HepG2 (cell line): ENCODE measurements at regions not wholly inside any gene's neighbourhood (a gene's known extent, or its start where the extent isn't known, plus 50 kb on each side); places are given as distances from the start of the nearest gene placed in this dataset.

Source experiments
- ATAC-seq: fragments of 200-7000 bp; cut with Tn5 transposase; 3 replicates; pipeline ENCODE4 v1.9.1; 2020; ENCODE audit warnings: mild to moderate bottlenecking, moderate library complexity
- BruUV-seq: library from RNA; stranded (reverse); fragments of 400-500 nt; replicated peaks from 2 replicates; lab custom pipeline; 2021; lab: Mats Ljungman, UMichigan
- CTCF ChIA-PET: fragments of 300-600 bp; formaldehyde crosslinking; extraction: SDS; loops from one replicate; lab custom pipeline; 2021; ENCODE audit warnings: low total read pairs, inconsistent platforms, low intra/inter-chr PET ratio; lab: Yijun Ruan, JAX
- POLR2A ChIA-PET: fragments of 350-600 bp; sonication (Branson Sonifier 250); formaldehyde crosslinking; loops from one replicate; lab custom pipeline; 2020; ENCODE audit warnings: antibody characterized with exemption, inconsistent platforms; lab: Yijun Ruan, JAX
- DNase-seq: peaks from one replicate; pipeline ENCODE4 v3.0.0-alpha.2; 2015; ENCODE audit warnings: low spot score
- FAIRE-seq: peaks from 3 replicates; lab custom pipeline; 2011; peaks lifted over from hg19 to GRCh38; lab: Jason Lieb, UNC
- H2AFZ ChIP-seq: one replicate; pipeline ENCODE4 v1.6.1; 2011; ENCODE audit warnings: low read length, inconsistent platforms
- H3K27ac ChIP-seq: fragments of 300-600 bp; 3 replicates; pipeline ENCODE4 v1.8.0; 2011; ENCODE audit warnings: mixed run types, mild to moderate bottlenecking, mixed read lengths, low read length, inconsistent platforms; ENCODE audit not compliant: insufficient read depth; ENCODE audit errors: extremely low read length
- H3K27me3 ChIP-seq, 2 experiments: fragments of 200-600 bp in 1 of 2; 2 replicates in 1 of 2; 3 replicates in 1 of 2; pipeline versions ENCODE4 v1.6.0 to v1.8.0; 2011; ENCODE audit warnings: low read length in 2 of 2, mild to moderate bottlenecking in 2 of 2, moderate library complexity in 2 of 2, inconsistent platforms in 1 of 2; ENCODE audit not compliant: insufficient read depth in 2 of 2, control insufficient read depth in 1 of 2
- H3K36me3 ChIP-seq, 2 experiments: fragments of 200-600 bp in 1 of 2; replicated peaks in 1 of 2; 2 replicates in 1 of 2; 3 replicates in 1 of 2; pipeline versions ENCODE4 v1.5.1 to v1.8.0; 2011; ENCODE audit warnings: low read length in 2 of 2, inconsistent platforms in 1 of 2; ENCODE audit not compliant: insufficient read depth in 2 of 2, control insufficient read depth in 1 of 2
- H3K4me1 ChIP-seq: 2 replicates; pipeline ENCODE4 v1.5.1; 2012; ENCODE audit warnings: low read length, inconsistent platforms; ENCODE audit not compliant: insufficient read depth
- H3K4me2 ChIP-seq: 2 replicates; pipeline ENCODE4 v1.6.0; 2011; ENCODE audit warnings: low read depth, low read length, inconsistent platforms
- H3K4me3 ChIP-seq, 3 experiments: fragments of 200-600 bp in 1 of 3; sonication (generic), shearing (Covaris generic) in 1 of 3; replicated peaks in 1 of 3; 2 replicates each; pipeline ENCODE4 v1.5.1; 2011 to 2016; ENCODE audit warnings: low read length in 3 of 3, inconsistent platforms in 2 of 3, low read depth in 2 of 3, mild to moderate bottlenecking in 2 of 3, control low read depth in 1 of 3, mixed read lengths in 1 of 3; ENCODE audit not compliant: insufficient read depth in 1 of 3
- H3K79me2 ChIP-seq: one replicate; pipeline ENCODE4 v1.6.1; 2011; ENCODE audit warnings: low read length, inconsistent platforms; ENCODE audit not compliant: insufficient read depth
- H3K9ac ChIP-seq: 2 replicates; pipeline ENCODE4 v1.6.0; 2011; ENCODE audit warnings: mild to moderate bottlenecking, low read depth, low read length, inconsistent platforms; ENCODE audit not compliant: insufficient read depth
- H3K9me3 ChIP-seq: 2 replicates; pipeline ENCODE4 v1.5.1; 2012; ENCODE audit warnings: mild to moderate bottlenecking, low read length
- H4K20me1 ChIP-seq: 2 replicates; pipeline ENCODE4 v1.6.0; 2011; ENCODE audit warnings: inconsistent platforms, mild to moderate bottlenecking, low read length, moderate library complexity; ENCODE audit not compliant: insufficient read depth
- ADNP ChIP-seq: sonication (generic); formaldehyde crosslinking; IDR thresholded peaks from 2 replicates; pipeline ENCODE4 v1.4.0; 2020; ENCODE audit warnings: missing genetic modification reagents
- ATAD3A ChIP-seq: sonication (generic); formaldehyde crosslinking; IDR thresholded peaks from 2 replicates; pipeline ENCODE4 v1.4.0; 2020; ENCODE audit warnings: missing genetic modification reagents
- ISX ChIP-seq: sonication (generic); formaldehyde crosslinking; conservative IDR thresholded peaks from 2 replicates; pipeline ENCODE4 v1.5.0; 2020; ENCODE audit warnings: missing genetic modification reagents
- KDM5A ChIP-seq: fragments of 200-600 bp; sonication (generic); IDR thresholded peaks from 2 replicates; pipeline ENCODE4 v1.7.0; 2018; ENCODE audit warnings: antibody characterized with exemption, mild to moderate bottlenecking, low read length, borderline replicate concordance
- NR2C2 ChIP-seq: sonication (generic); formaldehyde crosslinking; IDR thresholded peaks from 2 replicates; pipeline ENCODE4 v1.4.0; 2020; ENCODE audit warnings: missing genetic modification reagents, mild to moderate bottlenecking, moderate library complexity, borderline replicate concordance
- SALL2 ChIP-seq: sonication (generic); formaldehyde crosslinking; IDR thresholded peaks from 2 replicates; pipeline ENCODE4 v1.8.1; 2023; ENCODE audit warnings: mild to moderate bottlenecking, missing genetic modification reagents, inconsistent platforms
- ZNF576 ChIP-seq: sonication (generic); formaldehyde crosslinking; IDR thresholded peaks from 2 replicates; pipeline ENCODE4 v1.4.0; 2020; ENCODE audit warnings: mild to moderate bottlenecking, missing genetic modification reagents
- ZNF674 ChIP-seq: sonication (generic); formaldehyde crosslinking; IDR thresholded peaks from 2 replicates; pipeline ENCODE4 v1.5.0; 2020; ENCODE audit warnings: low read depth, mild to moderate bottlenecking, missing genetic modification reagents
- WGBS: methylation state at CpG from one replicate; pipeline ENCODE4 v1.1.6; 2017; ENCODE audit warnings: low lambda C conversion rate; 5-methylcytosine and 5-hydroxymethylcytosine counted together
- in situ Hi-C: cut with HindIII; loops from 2 replicates; pipeline ENCODE4 v1.10.0; 2017; ENCODE audit warnings: low pct_unique_long_range_greater_than_20kb; ENCODE audit not compliant: extremely low pct_ligation_motif_present
- intact Hi-C: fragments of 100-400 bp; cut with micrococcal nuclease; formaldehyde crosslinking; loops from one replicate; pipeline ENCODE4 v1.10.0; 2022; ENCODE audit not compliant: unreplicated experiment
- TF ChIP-seq, protein P1 (sequence below): sonication (generic); formaldehyde crosslinking; IDR thresholded peaks from 2 replicates; pipeline ENCODE4 v1.4.0; 2020; ENCODE audit warnings: mild to moderate bottlenecking, missing genetic modification reagents
- TF ChIP-seq, protein P2 (sequence below): sonication (generic); formaldehyde crosslinking; IDR thresholded peaks from 2 replicates; pipeline ENCODE4 v1.4.0; 2020; ENCODE audit warnings: missing genetic modification reagents, mild to moderate bottlenecking, borderline replicate concordance
- TF ChIP-seq, protein P3 (sequence below): sonication (generic); formaldehyde crosslinking; IDR thresholded peaks from 2 replicates; pipeline ENCODE4 v1.4.0; 2020; ENCODE audit warnings: mild to moderate bottlenecking, missing genetic modification reagents

- ChIA-PET POLR2A (no interaction called here), CTCF (no interaction called here)
- DNase-seq (no peak), FAIRE-seq (no peak), ATAC-seq (no peak)
- no peaks in the 10 kb centered on the region for H3K36me3 ChIP-seq
- H3K9ac ChIP-seq, result no peak overlapping the region
- no peak overlapping the region for H3K27ac ChIP-seq
- no peaks in the 10 kb centered on the region for H3K27me3 ChIP-seq
- no peak overlapping the region for H2AFZ ChIP-seq
- H3K4me3 ChIP-seq, result no peak overlapping the region
- no peak overlapping the region for H3K4me2 ChIP-seq
- in situ Hi-C loops, result no loop called here
- no peaks in the 10 kb centered on the region for H3K79me2 ChIP-seq
- BruUV-seq, result no TSS peak
- H3K9me3 ChIP-seq, result peaks cover 78% of the 10 kb centered on the region
- intact Hi-C loops, result no loop called here
- no peaks in the 10 kb centered on the region for H4K20me1 ChIP-seq
- WGBS, result 2% methylated on average over 5 of the region's 5 CpGs
- H3K4me1 ChIP-seq, result no peaks in the 10 kb centered on the region
- TF ChIP-seq, protein P1, sequence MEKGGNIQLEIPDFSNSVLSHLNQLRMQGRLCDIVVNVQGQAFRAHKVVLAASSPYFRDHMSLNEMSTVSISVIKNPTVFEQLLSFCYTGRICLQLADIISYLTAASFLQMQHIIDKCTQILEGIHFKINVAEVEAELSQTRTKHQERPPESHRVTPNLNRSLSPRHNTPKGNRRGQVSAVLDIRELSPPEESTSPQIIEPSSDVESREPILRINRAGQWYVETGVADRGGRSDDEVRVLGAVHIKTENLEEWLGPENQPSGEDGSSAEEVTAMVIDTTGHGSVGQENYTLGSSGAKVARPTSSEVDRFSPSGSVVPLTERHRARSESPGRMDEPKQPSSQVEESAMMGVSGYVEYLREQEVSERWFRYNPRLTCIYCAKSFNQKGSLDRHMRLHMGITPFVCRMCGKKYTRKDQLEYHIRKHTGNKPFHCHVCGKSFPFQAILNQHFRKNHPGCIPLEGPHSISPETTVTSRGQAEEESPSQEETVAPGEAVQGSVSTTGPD, result no peak
- TF ChIP-seq ATAD3A (CRISPR knock-in tag) (no peak), NR2C2 (CRISPR knock-in tag) (no peak), ZNF576 (CRISPR knock-in tag) (no peak), ZNF674 (CRISPR knock-in tag) (no peak), ISX (CRISPR knock-in tag) (no peak), SALL2 (CRISPR knock-in tag) (no peak), ADNP (CRISPR knock-in tag) (no peak), KDM5A (no peak)
- TF ChIP-seq, protein P2, sequence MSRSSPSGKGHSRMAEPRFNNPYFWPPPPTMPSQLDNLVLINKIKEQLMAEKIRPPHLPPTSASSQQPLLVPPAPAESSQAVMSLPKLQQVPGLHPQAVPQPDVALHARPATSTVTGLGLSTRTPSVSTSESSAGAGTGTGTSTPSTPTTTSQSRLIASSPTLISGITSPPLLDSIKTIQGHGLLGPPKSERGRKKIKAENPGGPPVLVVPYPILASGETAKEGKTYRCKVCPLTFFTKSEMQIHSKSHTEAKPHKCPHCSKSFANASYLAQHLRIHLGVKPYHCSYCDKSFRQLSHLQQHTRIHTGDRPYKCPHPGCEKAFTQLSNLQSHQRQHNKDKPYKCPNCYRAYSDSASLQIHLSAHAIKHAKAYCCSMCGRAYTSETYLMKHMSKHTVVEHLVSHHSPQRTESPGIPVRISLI, result no peak
- TF ChIP-seq, protein P3, sequence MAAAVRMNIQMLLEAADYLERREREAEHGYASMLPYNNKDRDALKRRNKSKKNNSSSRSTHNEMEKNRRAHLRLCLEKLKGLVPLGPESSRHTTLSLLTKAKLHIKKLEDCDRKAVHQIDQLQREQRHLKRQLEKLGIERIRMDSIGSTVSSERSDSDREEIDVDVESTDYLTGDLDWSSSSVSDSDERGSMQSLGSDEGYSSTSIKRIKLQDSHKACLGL (CRISPR knock-in tag), result no peak
- TF ChIP-seq, all 625 proteins: peak for 0
Observed at GRCh38 chr10:108452533-108452932, 1288.0 kb upstream of the SORCS1 start.
